ENCODE measurements at regions not wholly inside any gene's neighbourhood (a gene's known extent, or its start where the extent isn't known, plus 50 kb on each side); places are given as distances from the start of the nearest gene placed in this dataset.

- TF ChIP-seq, protein P1, sequence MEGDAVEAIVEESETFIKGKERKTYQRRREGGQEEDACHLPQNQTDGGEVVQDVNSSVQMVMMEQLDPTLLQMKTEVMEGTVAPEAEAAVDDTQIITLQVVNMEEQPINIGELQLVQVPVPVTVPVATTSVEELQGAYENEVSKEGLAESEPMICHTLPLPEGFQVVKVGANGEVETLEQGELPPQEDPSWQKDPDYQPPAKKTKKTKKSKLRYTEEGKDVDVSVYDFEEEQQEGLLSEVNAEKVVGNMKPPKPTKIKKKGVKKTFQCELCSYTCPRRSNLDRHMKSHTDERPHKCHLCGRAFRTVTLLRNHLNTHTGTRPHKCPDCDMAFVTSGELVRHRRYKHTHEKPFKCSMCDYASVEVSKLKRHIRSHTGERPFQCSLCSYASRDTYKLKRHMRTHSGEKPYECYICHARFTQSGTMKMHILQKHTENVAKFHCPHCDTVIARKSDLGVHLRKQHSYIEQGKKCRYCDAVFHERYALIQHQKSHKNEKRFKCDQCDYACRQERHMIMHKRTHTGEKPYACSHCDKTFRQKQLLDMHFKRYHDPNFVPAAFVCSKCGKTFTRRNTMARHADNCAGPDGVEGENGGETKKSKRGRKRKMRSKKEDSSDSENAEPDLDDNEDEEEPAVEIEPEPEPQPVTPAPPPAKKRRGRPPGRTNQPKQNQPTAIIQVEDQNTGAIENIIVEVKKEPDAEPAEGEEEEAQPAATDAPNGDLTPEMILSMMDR (IDR thresholded peaks at IDR 0.05), result no peak
- no peak for TF ChIP-seq POLR2A (IDR thresholded peaks at IDR 0.05)
Measured at GRCh38 chr4:64969081-64969480, 559.8 kb upstream of the TECRL start.

Measured in uterus (tissue), 2 donors.